Liver (tissue), 2 donors: ENCODE measurements at regions not wholly inside any gene's neighbourhood (a gene's known extent, or its start where the extent isn't known, plus 50 kb on each side); places are given as distances from the start of the nearest gene placed in this dataset.

Experiments
- CTCF ChIP-seq: fragments of 150-350 bp; IDR thresholded peaks from 2 replicates; pipeline ENCODE4 v1.5.1; 2017; ENCODE audit warnings: improper control_type of control experiment, low read depth, low read length; ENCODE audit not compliant: missing input control
- MAX ChIP-seq: IDR thresholded peaks from 2 replicates; pipeline ENCODE4 v1.6.1; 2016; ENCODE audit warnings: antibody characterized with exemption
- YY1 ChIP-seq: IDR thresholded peaks from 2 replicates; pipeline ENCODE4 v1.6.1; 2016; ENCODE audit warnings: antibody characterized with exemption, mild to moderate bottlenecking
- donor health status: healthy.

GRCh38 chrX:97692575-97692974 is 808.9 kb downstream of the RPA4 start:
- TF ChIP-seq CTCF (no peak), MAX (no peak), YY1 (no peak)
